Eye (tissue), 1 donor: ENCODE measurements at regions not wholly inside any gene's neighbourhood (a gene's known extent, or its start where the extent isn't known, plus 50 kb on each side); places are given as distances from the start of the nearest gene placed in this dataset.
A peak's percentile ranks its signal among the peaks of the same experiment; 100 is the strongest.

Source experiments
- DNase-seq: peaks from one replicate; pipeline ENCODE4 v3.0.0-alpha.2; 2015

DNA sequence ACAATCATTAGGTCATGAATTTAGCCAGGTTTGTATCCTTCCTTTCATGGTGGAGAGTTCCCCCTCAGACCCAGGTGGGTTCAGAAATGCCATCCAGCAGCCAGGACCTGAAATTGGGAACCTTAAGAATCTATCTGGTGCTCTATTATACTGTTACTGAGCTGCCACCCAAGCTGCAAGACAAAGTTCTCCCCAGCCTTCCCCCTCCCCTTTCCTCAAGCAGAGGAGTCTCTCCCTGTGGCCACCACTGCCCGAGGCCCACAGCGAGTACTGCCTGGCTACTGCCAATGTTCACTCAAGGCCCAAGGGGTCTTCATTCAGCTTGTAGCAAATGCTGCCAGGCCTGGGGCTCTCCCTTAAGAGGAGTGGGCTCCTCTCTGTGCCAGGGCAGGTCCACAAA lies 133.8 kb downstream of the TMEM38B start:
- no peak for DNase-seq

DNA sequence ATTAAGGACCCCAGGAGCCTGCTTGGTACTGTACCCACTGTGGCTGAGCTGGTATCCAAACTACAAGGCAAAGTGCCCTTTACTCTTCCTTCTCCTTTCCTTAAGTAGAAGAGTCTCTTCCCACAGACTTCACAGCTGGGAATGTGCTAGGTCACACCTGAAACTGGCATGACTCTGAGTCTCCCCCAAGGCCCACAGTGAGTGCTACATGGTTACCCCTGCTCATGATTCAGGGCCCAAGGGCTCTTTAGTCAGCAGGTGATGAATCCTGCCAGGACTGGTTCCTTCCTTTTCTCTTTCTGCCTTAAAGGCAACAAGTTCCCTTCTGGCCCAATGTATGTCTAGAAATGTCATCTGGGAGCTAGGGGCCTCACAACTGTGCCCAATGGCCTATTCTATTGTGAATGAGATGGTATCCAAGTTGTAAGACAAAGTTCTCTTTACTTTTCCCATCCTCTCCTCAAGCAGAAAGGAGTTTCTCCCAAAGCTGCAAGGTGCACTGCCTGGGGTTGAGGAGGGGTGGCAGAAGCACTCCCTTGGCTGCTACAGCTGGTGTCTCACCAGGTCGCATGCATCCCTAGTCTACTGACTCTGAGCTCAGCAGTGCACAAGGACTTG lies 134.4 kb downstream of the TMEM38B start:
- DNase-seq: no peak

DNA sequence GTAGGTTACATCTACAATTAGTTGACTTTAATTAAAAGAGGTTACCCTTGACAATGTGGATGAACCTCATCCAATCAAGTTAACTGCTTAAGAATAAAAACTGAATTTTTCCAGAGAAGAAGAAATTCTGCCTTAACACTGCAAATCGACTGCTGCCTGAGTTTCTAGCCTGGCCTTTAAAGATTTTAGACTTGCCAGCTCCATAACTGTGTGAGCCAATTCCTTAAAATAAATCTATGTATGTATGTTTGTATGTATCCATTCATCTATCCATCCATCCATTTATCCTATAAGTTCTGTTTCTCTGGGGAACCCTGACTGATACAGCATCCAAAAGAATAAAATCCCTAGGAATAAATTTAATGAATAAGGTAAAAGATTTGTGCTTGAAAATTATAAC lies 136.1 kb downstream of the TMEM38B start:
- no peak for DNase-seq

DNA sequence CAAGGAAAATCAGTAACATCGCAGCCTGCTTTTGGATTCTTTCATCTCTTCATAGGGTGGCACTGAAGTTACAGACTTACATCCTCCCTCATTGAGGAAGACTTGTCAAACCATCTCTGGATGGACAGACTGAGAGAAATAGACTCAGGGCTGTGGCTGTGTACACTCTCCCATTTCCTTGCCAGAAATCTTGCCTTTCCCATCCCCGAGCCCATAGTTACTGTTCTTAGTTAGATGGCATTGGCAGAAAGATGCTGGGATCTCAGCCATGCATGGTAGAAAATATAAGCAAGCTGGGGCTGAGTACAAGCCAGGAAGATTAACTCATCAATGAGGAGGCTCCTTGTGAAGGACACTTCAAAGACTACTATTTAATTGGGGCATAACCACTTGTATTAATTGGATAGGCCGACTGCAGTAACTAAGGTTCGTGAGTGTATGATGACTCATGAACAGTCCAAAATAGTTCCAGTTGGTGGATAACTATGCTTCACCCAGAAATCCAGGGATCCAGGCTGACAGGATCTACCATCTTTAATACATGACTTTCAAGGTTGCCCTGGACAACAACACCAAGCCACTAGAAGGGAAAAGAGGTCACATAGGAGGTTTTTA lies 137.9 kb downstream of the TMEM38B start:
- DNase-seq: no peak

DNA sequence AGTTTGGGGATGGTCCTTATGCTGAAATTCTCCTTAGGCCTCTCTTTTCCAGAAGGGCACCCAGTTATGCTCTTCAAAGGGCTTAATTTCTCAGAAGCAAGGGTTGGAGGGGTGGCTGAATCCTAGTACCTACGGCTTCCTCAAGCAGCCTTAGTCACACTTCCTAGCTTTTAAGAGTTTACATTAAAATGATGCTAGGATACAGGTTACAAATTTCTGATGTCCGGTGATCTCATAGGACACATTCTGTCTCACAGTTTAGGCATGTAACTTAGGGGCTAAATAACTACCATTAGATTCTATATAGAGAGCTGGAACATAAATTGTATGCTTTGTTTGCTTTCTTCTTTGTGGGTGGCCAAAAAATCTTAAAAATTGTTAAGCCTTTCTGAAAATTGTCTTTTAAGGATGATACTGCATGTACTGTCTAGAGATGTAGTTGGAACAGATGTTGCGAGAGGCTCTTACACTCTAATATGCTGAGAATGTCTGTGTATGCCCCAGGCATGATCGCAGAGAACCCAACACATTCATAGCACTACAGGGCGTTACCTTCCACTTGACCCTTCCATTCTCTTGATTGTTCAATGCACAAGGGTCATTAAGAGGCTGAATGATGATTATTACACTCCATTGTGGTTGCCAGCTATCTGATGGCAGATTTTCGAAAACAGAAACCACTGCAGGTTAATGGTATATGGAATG lies 139.1 kb downstream of the TMEM38B start:
- DNase-seq: no peak

DNA sequence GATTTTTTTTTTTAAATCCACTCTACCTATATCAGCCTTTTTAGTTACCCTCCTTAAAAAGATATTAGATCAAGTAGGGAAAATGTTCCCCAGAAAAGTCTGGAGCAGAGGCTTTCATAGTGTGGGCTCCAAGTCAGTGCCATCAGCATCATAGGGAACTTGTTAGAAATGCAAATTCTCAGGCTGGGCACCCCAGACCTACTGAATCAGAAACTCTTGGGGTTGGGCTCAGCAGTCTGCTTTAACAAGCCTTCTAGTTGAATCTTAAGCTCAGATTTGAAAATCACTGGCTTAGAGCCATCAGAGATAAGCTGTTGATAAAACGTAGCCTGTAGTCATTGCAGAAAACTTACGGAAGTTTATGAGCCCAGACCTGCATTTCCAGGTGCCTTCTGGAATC lies 140.1 kb downstream of the TMEM38B start:
- no peak for DNase-seq

DNA sequence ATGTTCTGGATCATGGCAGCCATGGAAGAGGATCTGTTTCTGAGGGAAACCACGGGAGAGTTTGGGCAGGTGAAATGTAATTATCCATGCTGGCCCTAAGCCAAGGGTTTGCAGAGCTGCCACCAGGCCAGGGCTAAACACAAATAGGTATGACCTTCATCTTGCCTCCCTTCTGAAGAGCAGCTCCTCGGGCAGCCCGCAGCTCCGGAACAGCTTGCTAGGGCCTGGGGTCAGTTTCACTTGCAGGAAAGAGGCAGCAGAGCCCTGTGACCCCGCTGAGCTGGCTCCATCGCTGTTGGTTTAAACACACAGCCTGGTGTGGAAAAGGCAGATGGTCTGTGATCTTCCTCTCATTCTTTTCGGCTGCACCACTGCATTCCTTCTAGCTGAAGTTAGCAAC lies 141.4 kb downstream of the TMEM38B start:
- no peak for DNase-seq

DNA sequence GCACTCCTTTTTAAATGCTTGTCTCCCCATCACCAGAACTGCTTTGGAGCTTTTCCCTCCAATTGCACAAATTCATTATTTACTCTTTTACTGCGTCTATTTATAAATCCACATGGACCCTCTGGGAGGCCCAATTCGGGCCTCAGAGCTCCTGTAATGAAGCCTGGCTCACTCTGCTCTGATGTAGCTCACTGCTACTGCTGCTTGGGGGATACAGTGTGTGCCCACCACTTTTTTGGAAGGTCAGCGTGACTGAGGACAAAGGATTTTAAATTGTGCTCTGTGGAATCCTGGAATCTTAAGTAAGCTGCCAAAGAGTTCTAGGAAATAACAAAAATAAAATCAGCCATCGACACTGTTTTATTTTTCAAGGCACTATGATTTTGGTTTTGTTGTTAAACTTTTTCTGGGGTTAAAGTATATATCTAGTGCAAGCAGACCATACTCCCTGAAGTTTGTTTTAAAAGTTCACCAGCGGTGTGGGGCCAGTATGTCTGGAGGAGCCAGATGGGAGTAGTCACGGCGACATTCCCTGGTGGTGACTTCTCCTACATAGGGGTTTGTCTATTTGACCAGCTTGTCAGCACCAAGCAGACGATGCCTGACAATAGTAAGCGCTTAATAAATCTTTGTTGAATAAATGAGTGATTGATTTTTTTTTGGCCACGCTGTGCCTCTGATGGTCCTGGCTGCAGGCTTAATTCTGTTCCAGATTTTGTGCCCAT lies 142.8 kb downstream of the TMEM38B start:
- DNase-seq: no peak

DNA sequence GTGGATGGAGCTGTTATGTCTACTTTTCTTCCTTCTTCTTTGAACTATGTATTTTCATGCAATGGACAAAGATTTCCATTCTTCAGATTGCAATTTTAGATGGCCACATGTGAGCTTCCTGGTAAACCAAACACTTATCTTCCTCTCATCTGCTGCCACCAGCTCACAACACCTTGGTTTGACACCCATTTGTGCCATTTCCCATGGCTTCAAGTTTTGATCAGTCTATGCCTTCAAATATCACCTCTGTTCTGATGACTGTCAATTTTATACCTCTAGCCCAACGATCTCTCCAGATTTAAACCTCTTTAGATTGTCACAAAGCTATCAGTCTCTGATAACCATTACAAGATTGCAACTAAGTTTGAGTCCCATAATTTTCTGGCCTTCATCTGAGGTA lies 147.2 kb downstream of the TMEM38B start:
- DNase-seq: no peak

DNA sequence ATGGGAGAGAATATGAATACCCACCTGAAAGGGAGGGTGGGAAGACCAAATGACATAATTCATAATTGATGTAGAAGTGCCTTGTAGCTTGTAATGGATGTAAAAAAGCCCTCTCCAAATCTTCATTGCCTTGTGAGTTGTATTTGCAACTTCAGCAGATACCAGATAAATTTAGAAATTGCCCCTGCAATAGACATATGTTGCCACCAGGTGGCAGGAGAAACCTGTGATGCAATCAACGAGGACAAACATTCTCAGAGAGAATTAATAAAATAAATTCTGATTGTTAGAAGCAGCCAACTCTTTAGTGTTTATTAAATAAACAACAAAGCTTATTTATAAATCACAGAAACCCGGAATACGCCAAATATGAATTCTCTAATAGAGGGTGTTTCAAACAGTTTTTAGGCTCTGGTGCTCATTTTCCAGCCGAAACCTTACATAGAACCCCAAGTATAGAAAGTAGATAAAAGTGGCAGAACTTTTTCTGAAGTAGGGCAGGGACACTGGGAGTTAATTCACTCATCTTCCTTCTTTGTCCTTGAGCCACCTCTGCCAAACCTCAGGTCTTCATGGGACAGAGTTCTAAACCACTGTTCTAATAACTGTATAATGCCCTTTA lies 147.8 kb downstream of the TMEM38B start:
- peak; percentile 64 for DNase-seq

DNA sequence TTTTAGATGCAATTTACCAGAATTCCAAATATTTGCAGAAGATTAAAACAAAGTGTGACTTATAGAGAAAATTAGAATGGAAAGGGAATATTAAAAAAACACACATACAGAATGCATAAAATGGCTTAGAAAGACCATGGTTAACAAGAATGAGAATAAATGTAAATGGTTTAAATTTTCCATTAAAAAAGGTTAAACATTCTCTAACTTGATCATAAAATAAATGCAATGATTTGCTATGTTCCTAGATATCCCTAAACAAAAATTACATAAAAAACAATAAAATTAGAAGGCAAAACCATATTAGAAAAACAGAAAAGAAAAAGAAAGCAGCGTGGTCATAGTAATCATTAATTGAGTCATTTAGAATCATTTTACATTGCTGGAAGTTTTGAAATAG lies 152.5 kb downstream of the TMEM38B start:
- no peak for DNase-seq

DNA sequence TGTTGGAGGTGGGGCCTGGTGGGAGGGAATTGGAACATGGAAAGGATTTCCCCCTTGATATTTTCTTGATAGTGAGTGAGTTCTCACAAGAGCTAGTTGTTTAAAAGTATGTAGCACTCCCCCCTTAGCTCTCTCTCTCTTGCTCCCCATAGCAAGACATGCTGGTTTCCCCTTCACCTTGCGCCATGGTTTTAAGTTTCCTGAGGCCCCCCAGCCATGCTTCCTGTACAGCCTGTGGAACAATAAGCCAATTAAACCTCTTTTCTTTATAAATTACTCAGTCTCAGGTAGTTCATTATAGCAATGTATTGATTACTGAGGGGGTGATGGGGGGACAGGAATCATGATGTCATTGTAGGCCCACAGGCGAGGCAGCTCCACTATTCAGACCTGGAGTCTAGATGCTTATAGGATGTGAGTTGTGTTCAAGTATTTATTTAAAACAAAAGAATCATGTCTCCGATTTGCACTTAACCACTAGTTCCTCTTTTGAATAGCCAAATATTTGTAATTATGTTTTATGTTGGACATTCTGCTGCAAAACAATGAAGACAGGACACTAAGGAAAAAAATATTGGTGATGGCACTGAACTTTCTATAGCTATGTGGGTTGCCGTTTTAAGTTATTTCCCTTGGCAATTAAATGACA lies 156.6 kb downstream of the TMEM38B start:
- DNase-seq: no peak

DNA sequence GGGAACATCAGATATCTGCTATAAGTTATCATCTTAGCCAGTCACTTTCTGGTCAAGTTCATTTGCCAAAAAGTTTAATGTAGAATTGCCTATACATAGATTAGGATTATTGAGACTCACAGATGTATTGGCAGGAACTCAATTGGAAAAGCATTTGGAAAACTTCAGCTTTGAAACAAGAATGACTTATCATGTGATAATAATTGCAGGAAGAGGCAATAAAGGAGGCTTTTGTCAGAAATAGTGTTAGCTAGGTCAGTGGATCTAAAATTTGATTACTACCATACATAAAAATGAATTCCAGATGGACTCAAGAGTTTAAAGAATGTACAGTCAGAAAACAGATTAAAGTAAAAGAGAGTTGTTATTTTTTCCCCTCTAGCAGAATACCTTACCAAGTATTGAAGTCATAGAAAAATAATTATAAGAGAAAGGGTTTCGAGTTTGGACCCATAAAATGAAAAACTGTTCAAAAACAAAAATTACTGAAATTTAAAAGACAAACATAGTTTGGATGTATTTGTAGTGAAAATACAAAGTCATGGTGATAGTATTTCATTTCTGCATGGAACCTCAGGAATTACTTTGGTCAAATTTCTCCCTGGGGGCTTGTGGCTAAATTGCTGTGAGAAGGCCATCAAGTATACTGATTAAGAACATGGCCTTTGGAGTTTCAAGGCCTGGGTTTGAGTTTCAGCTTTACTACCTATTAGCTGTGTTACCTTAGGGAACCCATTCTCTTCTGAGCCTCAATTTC lies 159.9 kb downstream of the TMEM38B start:
- DNase-seq: no peak

DNA sequence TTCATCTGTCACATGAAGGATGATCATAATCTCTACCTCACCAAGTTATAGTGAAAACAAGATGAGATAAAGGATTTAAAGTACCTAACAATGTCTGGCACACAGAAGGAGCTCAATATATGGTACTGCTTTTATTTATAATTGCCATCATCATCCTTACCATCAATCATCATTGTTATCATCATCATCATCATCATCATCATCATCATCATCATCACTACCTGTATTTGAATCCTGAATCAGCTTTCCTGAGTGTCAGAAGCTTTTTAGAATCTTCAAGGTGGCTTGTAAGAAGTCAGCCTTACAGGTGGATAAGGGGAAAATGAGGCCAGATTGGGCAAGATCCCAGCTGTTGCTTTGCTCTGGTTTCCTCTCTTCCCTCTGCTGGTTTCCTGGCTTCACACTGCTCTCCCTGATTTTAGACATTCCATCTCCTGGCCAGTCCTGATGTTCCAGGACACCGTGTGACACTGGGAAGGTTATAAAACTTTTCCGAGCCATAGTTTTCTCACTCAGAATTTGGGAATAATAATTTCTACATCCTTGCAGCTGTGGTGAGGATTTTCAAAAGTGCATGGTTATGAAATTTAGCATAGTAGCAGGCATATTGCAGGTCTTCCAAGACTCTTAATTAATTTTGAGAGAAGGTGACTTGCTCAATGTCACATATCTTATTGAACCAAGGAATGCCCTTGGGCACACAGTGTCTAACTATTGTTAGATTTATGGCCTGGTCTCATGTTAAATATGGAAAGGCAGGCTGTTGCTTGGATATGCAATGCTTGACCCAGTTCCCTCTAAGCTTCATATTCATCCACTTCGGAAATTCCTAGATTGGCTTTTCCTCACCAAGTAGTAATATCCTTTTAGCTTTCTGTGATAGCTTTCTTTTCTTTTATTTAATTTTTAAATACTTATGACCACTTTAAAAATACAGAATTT lies 160.7 kb downstream of the TMEM38B start:
- no peak for DNase-seq

DNA sequence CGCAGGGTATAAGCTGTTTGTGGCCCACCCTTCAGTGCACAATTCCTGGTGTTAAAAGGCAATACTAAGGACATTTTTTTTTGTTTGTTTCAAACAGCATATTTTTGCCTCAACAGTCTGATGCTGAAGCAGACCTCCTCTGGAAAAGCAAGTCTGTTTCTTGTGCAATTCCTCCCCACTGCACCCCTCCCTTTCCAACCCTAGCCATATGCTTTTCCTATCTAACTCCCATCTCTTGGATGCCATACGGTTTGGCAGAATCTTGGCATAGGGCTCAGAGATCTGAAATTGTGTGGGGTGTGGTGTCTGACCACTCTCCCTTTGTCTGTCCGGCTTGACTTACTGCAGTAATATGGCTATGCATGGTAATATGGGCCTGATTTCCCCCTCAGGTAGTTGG lies 161.6 kb downstream of the TMEM38B start:
- no peak for DNase-seq

DNA sequence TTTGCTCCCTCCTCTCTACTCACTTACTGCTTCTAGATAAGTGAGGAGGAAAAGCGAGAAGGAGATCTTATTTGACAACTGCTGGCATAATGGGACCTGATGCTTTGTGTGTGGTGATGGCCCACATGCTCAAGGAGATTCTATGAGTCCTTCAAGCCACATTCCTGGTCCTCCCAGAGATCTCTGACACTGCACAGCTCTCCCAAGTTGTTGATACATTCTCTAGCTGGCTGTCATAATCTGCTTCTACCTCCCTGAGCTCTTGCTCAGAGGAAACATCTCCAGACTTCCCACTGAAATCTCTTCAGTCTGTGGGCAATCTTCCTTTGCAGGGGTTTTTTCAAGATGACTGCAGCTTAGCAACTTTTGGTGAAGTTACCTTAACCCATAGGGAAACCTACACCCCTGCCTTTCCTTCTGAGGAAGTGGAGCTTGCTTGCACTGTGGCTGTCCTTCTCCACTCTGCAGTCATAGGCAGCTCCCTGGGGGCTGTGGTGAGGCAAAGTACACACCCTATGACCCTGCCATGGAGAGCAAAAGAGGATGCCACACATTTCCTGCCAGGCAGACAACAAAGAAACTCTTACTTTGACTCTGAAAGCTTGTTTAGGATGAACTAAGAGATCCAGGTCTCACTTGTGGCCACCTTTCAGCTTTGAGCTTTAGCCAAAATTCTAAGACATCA lies 163.8 kb downstream of the TMEM38B start:
- DNase-seq: no peak

DNA sequence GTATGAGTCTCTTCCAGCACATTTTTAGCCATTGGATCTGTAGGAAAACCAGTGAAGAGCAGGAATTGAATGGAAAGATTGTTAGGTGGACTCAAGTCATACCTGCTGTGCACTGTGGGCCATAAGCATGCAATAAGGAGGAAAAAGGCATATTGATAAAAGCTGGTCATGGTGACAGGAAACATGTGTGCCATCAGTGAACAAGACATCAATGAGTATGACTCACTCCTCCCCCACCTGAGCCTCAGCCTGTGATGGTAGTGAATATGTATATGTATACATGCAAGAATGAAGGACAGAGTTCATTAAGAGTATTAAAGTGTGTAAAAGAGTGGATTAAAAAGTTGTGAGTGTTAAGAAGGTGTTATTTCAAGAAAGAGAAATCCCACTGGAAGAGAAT lies 164.5 kb downstream of the TMEM38B start:
- DNase-seq: no peak

DNA sequence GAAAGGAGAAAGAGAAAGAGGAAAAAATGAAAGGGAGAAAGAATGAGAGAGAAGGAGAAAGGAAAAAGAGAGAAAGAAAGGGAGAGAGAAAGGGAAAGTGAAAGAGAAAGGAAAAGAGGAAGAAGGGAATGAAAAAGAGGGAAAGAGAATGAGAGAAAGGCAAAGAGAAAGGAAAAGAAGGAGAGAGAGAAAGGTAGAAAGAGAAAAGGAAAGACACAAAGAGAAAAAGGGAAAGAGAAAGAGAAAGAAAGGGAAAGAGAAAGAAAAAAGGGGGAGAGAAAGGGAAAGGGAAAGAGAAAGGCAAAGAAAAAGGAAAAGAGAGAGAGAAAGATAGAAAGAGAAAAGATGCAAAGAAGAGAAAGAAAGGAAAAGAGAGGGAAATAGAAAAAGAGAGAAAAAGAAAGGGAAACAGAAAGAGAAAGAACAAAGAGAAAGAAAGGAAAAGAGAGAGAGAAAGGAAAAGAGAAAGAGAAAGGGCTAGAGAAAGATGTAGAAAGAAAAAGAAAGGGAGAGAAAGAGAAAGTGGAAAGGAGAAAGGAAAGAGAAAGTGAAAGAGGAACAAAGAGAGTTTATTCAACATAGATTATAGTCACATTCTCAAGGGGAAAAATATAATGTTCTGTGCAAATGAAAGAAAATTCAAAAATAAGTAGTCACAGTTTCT lies 165.2 kb downstream of the TMEM38B start:
- no peak for DNase-seq

DNA sequence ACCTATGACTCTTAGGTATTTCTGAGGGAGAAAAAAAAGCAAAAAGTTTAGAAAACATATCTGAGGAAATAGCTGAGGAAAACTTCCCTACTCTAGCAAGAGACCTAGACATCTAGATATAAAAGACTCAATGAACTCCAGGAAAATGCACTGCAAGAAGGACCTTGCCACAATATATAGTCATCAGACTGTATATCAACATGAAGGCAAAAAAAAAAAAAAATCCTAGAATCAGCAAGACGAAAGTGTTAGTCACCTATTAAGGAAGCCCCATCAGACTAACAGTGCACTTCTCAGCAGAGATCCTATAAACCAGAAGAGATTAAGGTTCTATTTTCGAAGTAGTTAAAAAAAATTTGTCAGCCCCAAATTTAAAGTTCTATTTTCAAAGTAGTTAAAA lies 166.2 kb downstream of the TMEM38B start:
- no peak for DNase-seq

DNA sequence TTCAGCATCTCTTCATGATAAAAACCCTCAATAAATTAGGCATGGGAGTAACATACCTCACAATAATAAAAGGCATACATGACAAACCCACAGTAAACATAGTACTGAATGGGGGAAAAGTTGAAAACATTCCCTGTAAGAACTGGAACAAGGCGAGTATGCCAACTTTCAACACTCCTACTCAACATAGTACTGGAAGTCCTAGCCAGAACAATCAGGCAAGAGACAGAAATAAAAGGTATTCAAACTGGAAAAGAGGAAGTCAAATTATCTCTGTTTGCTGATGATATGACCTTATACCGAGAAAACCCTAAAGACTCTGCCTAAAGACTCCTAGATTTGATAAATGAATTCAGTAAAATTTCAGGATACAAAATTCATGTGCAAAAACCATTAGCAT lies 167.6 kb downstream of the TMEM38B start:
- DNase-seq: no peak
